ENCODE measurements at regions not wholly inside any gene's neighbourhood (a gene's known extent, or its start where the extent isn't known, plus 50 kb on each side); places are given as distances from the start of the nearest gene placed in this dataset.
"Not testable (repeated sequence)": the region's sequence is repeated elsewhere in the genome, so short reads cannot be mapped to it uniquely, and the experiment has no call there.

- H3K9me3 ChIP-seq = no peaks in the 10 kb centered on the region
- H3K27me3 ChIP-seq = no peaks in the 10 kb centered on the region
- DNase-seq = no peak
- TF ChIP-seq POLR2AphosphoS5 (IDR thresholded peaks at IDR 0.05) (no peak), EP300 (IDR thresholded peaks at IDR 0.05; ENCODE audit: low read depth) (no peak), POLR2A (IDR thresholded peaks at IDR 0.05) (no peak)
- TF ChIP-seq, protein P1, sequence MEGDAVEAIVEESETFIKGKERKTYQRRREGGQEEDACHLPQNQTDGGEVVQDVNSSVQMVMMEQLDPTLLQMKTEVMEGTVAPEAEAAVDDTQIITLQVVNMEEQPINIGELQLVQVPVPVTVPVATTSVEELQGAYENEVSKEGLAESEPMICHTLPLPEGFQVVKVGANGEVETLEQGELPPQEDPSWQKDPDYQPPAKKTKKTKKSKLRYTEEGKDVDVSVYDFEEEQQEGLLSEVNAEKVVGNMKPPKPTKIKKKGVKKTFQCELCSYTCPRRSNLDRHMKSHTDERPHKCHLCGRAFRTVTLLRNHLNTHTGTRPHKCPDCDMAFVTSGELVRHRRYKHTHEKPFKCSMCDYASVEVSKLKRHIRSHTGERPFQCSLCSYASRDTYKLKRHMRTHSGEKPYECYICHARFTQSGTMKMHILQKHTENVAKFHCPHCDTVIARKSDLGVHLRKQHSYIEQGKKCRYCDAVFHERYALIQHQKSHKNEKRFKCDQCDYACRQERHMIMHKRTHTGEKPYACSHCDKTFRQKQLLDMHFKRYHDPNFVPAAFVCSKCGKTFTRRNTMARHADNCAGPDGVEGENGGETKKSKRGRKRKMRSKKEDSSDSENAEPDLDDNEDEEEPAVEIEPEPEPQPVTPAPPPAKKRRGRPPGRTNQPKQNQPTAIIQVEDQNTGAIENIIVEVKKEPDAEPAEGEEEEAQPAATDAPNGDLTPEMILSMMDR (IDR thresholded peaks at IDR 0.05) = no peak
- no peak overlapping the region for H3K27ac ChIP-seq
- no peak overlapping the region for H3K4me3 ChIP-seq
- 78 to 83% methylated on average over 2 of the region's 2 CpGs for WGBS, 2 donors (ENCODE audit: low coverage in 1 of 2)
- no peaks in the 10 kb centered on the region for H3K36me3 ChIP-seq
- H3K4me1 ChIP-seq = no peaks in the 10 kb centered on the region
- in situ Hi-C loops (cut with MboI; ENCODE audit: low pct_ligation_motif_present in 1 of 4, low pct_unique_long_range_greater_than_20kb in 1 of 4, low sequenced_read_pairs in 3 of 4) (no loop called here), intact Hi-C loops (cut with DNase I; ENCODE audit: low total_unique reads) (no loop called here)
Observed at GRCh38 chr6:78693835-78694234, 173.5 kb upstream of the IRAK1BP1 start.

GRCh38 chr6:78694628-78695027 lies 172.7 kb upstream of the IRAK1BP1 start:
- H3K9me3 ChIP-seq; in situ Hi-C loops (cut with MboI; ENCODE audit: low pct_ligation_motif_present in 1 of 4, low pct_unique_long_range_greater_than_20kb in 1 of 4, low sequenced_read_pairs in 3 of 4); intact Hi-C loops (cut with DNase I; ENCODE audit: low total_unique reads); H3K4me3 ChIP-seq; DNase-seq; H3K36me3 ChIP-seq; H3K27me3 ChIP-seq; H3K4me1 ChIP-seq; H3K27ac ChIP-seq: not testable (repeated sequence)
- 83% methylated on average over 10 of the region's 10 CpGs; no CpG with 5 or more reads in 1 of the 2 donors for WGBS, 2 donors (ENCODE audit: low coverage in 1 of 2)

- H3K27ac ChIP-seq = no peak overlapping the region
- intact Hi-C loops (cut with DNase I; ENCODE audit: low total_unique reads) = no loop called here
- H3K27me3 ChIP-seq = no peaks in the 10 kb centered on the region
- in situ Hi-C loops (cut with MboI; ENCODE audit: low pct_ligation_motif_present in 1 of 4, low pct_unique_long_range_greater_than_20kb in 1 of 4, low sequenced_read_pairs in 3 of 4) = no loop called here
- no peak overlapping the region for H3K4me3 ChIP-seq
- no peak for TF ChIP-seq POLR2AphosphoS5 (IDR thresholded peaks at IDR 0.05)
- TF ChIP-seq, protein P1 (IDR thresholded peaks at IDR 0.05) = no peak
- H3K4me1 ChIP-seq = no peaks in the 10 kb centered on the region
- no peaks in the 10 kb centered on the region for H3K36me3 ChIP-seq
- H3K9me3 ChIP-seq = no peaks in the 10 kb centered on the region
- no peak for DNase-seq
- 49 to 67% methylated on average over 1 of the region's 1 CpG for WGBS, 2 donors (ENCODE audit: low coverage in 1 of 2)
Observed at GRCh38 chr6:78700991-78701390, 166.4 kb upstream of the IRAK1BP1 start.

DNA sequence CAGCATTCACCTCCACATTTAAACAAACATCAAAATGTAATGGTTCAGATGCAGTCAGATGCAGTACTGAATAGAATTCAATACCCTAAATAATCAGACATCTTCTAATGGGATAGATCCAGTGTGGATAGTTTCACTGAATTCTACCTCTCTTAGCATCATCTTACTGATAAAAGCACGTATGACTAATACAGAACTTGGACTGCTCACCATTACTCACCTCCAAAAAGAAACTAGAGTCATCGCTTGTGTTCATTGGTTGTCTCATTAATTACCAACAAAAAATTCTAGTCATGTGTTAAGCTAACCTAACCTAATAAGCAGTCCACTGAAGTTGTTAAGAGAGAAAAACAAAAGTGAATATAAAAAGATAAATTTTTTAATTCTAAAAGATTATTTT lies 165.9 kb upstream of the IRAK1BP1 start:
- Histone ChIP-seq H3K27me3 (no peaks in the 10 kb centered on the region), H3K36me3 (no peaks in the 10 kb centered on the region), H3K4me3 (no peak overlapping the region), H3K4me1 (no peaks in the 10 kb centered on the region), H3K27ac (no peak overlapping the region), H3K9me3 (no peaks in the 10 kb centered on the region)
- no peak for DNase-seq
- WGBS, 2 donors (ENCODE audit: low coverage in 1 of 2) = 82% methylated on average over 2 of the region's 2 CpGs
- intact Hi-C loops (cut with DNase I; ENCODE audit: low total_unique reads) (no loop called here), in situ Hi-C loops (cut with MboI; ENCODE audit: low pct_ligation_motif_present in 1 of 4, low pct_unique_long_range_greater_than_20kb in 1 of 4, low sequenced_read_pairs in 3 of 4) (no loop called here)
- TF ChIP-seq POLR2A (IDR thresholded peaks at IDR 0.05) (no peak), POLR2AphosphoS5 (IDR thresholded peaks at IDR 0.05) (no peak), EP300 (IDR thresholded peaks at IDR 0.05; ENCODE audit: low read depth) (no peak)
- TF ChIP-seq, protein P1 (IDR thresholded peaks at IDR 0.05) = no peak

GRCh38 chr6:78709021-78709420 lies 158.3 kb upstream of the IRAK1BP1 start:
- Histone ChIP-seq H3K9me3 (no peaks in the 10 kb centered on the region), H3K27me3 (no peaks in the 10 kb centered on the region), H3K27ac (no peak overlapping the region), H3K4me1 (no peaks in the 10 kb centered on the region), H3K36me3 (no peaks in the 10 kb centered on the region), H3K4me3 (no peak overlapping the region)
- intact Hi-C loops (cut with DNase I; ENCODE audit: low total_unique reads) (no loop called here), in situ Hi-C loops (cut with MboI; ENCODE audit: low pct_ligation_motif_present in 1 of 4, low pct_unique_long_range_greater_than_20kb in 1 of 4, low sequenced_read_pairs in 3 of 4) (no loop called here)
- no peak for DNase-seq
- no peak for TF ChIP-seq EP300 (IDR thresholded peaks at IDR 0.05; ENCODE audit: low read depth)
- TF ChIP-seq POLR2AphosphoS5 (IDR thresholded peaks at IDR 0.05) = no peak
- TF ChIP-seq POLR2A (IDR thresholded peaks at IDR 0.05) = no peak
- TF ChIP-seq, protein P1 (IDR thresholded peaks at IDR 0.05) = no peak
- 85 to 89% methylated on average over 3 of the region's 3 CpGs for WGBS, 2 donors (ENCODE audit: low coverage in 1 of 2)

Data from transverse colon (tissue), 4 donors.